Upper lobe of left lung (tissue), 4 donors: ENCODE measurements at regions not wholly inside any gene's neighbourhood (a gene's known extent, or its start where the extent isn't known, plus 50 kb on each side); places are given as distances from the start of the nearest gene placed in this dataset.

Source experiments
- EP300 ChIP-seq, 4 donors: sonication (generic); formaldehyde crosslinking; IDR thresholded peaks; one replicate each; pipeline ENCODE4 v1.5.1; 2017; ENCODE audit warnings: antibody characterized with exemption in 4 of 4, control low read depth in 2 of 4
- POLR2A ChIP-seq, 4 donors: fragments of 450-650 bp; IDR thresholded peaks; one replicate each; pipeline ENCODE4 v1.5.1; 2016 to 2017; ENCODE audit warnings: antibody characterized with exemption in 4 of 4, mild to moderate bottlenecking in 2 of 4
- POLR2AphosphoS5 ChIP-seq, 2 donors: sonication (generic); formaldehyde crosslinking; IDR thresholded peaks; one replicate each; pipeline ENCODE4 v1.5.1; 2017; ENCODE audit warnings: antibody characterized with exemption in 2 of 2
- TF ChIP-seq, protein P1 (sequence below), 6 experiments: fragments of 450-650 bp in 4 of 6; fragments of 200-600 bp in 2 of 6; sonication (generic) in 2 of 6; IDR thresholded peaks; one replicate each; pipeline ENCODE4 v1.5.1; 2016 to 2019; ENCODE audit warnings: antibody characterized with exemption in 6 of 6

DNA sequence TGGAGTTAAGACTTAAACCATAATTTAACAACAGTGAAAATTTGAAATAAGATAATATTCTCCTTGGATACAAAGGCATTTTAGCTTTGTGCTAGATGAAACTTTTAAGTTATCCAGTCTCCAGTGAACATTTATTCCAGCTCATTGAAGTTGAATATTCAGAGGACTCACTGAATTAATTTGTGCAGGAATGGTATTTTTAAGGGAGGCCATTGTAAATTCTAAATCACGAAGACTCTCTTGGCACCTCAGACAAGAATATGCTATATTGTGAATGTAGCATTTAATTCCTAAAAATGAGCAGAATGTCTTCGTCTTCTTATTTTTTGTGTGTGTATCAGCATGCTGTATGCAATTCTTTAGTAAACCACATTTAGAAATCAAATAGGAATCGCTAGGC is 731.7 kb upstream of the RAB6C start:
- TF ChIP-seq, protein P1, sequence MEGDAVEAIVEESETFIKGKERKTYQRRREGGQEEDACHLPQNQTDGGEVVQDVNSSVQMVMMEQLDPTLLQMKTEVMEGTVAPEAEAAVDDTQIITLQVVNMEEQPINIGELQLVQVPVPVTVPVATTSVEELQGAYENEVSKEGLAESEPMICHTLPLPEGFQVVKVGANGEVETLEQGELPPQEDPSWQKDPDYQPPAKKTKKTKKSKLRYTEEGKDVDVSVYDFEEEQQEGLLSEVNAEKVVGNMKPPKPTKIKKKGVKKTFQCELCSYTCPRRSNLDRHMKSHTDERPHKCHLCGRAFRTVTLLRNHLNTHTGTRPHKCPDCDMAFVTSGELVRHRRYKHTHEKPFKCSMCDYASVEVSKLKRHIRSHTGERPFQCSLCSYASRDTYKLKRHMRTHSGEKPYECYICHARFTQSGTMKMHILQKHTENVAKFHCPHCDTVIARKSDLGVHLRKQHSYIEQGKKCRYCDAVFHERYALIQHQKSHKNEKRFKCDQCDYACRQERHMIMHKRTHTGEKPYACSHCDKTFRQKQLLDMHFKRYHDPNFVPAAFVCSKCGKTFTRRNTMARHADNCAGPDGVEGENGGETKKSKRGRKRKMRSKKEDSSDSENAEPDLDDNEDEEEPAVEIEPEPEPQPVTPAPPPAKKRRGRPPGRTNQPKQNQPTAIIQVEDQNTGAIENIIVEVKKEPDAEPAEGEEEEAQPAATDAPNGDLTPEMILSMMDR (IDR thresholded peaks at IDR 0.05) = no peak
- TF ChIP-seq EP300 (IDR thresholded peaks at IDR 0.05) = no peak
- no peak for TF ChIP-seq POLR2A (IDR thresholded peaks at IDR 0.05)
- TF ChIP-seq POLR2AphosphoS5 (IDR thresholded peaks at IDR 0.05) = no peak
